Left ventricle myocardium inferior (tissue), 1 donor: ENCODE measurements at regions not wholly inside any gene's neighbourhood (a gene's known extent, or its start where the extent isn't known, plus 50 kb on each side); places are given as distances from the start of the nearest gene placed in this dataset.

Experiments
- DNase-seq: peaks from one replicate; pipeline ENCODE4 v3.0.0-alpha.2; 2020
- H3K27ac ChIP-seq: fragments of 200-600 bp; replicated peaks from 2 replicates; pipeline ENCODE4 v1.8.0; 2021
- H3K27me3 ChIP-seq: fragments of 200-600 bp; 2 replicates; pipeline ENCODE4 v1.8.0; 2021; ENCODE audit warnings: low read depth
- H3K36me3 ChIP-seq: fragments of 200-600 bp; 2 replicates; pipeline ENCODE4 v1.8.0; 2021
- H3K4me1 ChIP-seq: fragments of 200-600 bp; 2 replicates; pipeline ENCODE4 v1.8.0; 2021
- H3K4me3 ChIP-seq: fragments of 200-600 bp; 2 replicates; pipeline ENCODE4 v1.8.0; 2021; ENCODE audit warnings: mild to moderate bottlenecking, moderate library complexity
- H3K9me3 ChIP-seq: fragments of 200-600 bp; replicated peaks from 2 replicates; pipeline ENCODE4 v1.8.0; 2021
- intact Hi-C: fragments of 100-400 bp; cut with micrococcal nuclease; formaldehyde crosslinking; loops from one replicate; pipeline ENCODE4 v1.11.0; 2022
- TF ChIP-seq, protein P1 (sequence below): fragments of 200-600 bp; IDR thresholded peaks from 2 replicates; pipeline ENCODE4 v1.8.0; 2021; ENCODE audit warnings: antibody characterized with exemption, mild to moderate bottlenecking, borderline replicate concordance
- donor health status: DM: no; HTN: yes; CAD: no; lungs with severe emphysema.

DNA sequence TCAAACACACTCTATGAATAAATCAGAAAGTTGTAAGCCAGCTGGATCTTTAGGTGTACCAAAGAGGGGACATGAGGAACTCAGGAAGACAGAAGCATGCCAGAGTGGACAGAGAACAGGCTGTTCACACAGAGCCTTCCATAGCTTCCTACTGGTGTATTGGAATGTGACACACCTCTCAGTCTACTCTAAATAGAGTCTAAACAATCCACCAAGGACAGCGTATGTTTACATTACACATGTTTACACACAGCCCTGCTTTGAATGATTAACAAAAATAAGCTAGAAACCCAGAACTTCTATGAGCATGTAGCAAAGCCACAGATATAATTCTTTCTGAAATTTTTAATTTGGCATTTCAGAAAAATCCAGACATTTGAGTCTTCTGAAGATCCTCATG lies 1279.0 kb upstream of the CDH8 start:
- H3K4me3 ChIP-seq, result no peak overlapping the region
- H3K4me1 ChIP-seq, result peaks cover 12% of the 10 kb centered on the region
- H3K36me3 ChIP-seq, result no peaks in the 10 kb centered on the region
- no peaks in the 10 kb centered on the region for H3K9me3 ChIP-seq
- intact Hi-C loops, result no loop called here
- H3K27ac ChIP-seq, result no peak overlapping the region
- no peaks in the 10 kb centered on the region for H3K27me3 ChIP-seq
- DNase-seq, result no peak
- TF ChIP-seq, protein P1, sequence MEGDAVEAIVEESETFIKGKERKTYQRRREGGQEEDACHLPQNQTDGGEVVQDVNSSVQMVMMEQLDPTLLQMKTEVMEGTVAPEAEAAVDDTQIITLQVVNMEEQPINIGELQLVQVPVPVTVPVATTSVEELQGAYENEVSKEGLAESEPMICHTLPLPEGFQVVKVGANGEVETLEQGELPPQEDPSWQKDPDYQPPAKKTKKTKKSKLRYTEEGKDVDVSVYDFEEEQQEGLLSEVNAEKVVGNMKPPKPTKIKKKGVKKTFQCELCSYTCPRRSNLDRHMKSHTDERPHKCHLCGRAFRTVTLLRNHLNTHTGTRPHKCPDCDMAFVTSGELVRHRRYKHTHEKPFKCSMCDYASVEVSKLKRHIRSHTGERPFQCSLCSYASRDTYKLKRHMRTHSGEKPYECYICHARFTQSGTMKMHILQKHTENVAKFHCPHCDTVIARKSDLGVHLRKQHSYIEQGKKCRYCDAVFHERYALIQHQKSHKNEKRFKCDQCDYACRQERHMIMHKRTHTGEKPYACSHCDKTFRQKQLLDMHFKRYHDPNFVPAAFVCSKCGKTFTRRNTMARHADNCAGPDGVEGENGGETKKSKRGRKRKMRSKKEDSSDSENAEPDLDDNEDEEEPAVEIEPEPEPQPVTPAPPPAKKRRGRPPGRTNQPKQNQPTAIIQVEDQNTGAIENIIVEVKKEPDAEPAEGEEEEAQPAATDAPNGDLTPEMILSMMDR, result no peak

- H3K36me3 ChIP-seq, result no peaks in the 10 kb centered on the region
- intact Hi-C loops, result no loop called here
- no peak overlapping the region for H3K27ac ChIP-seq
Observed at GRCh38 chr16:63312346-63312745, 1276.1 kb upstream of the CDH8 start.

DNA sequence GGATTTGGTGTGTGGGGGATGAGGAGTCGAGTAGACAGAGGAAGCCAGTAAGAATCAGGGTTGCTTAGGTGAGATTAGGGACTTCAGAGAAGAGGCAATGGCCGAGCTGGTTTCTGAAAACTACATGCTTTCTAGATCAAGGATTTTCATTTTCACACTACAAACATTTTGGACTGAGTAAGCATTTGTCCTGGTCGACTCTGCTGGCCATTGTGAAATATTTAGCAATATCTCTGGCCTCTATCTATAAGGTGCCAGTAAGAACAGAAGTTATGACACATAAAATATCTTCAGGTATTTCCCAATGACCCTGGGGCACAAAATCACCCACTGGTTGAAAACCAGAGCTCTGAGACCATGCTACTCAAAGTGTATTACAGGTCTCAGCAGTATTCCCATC lies 1275.1 kb upstream of the CDH8 start:
- Histone ChIP-seq H3K27ac (no peak overlapping the region), H3K4me3 (no peak overlapping the region), H3K9me3 (no peaks in the 10 kb centered on the region), H3K27me3 (no peaks in the 10 kb centered on the region), H3K4me1 (peaks cover 12% of the 10 kb centered on the region), H3K36me3 (no peaks in the 10 kb centered on the region)
- intact Hi-C loops, result no loop called here
- no peak for DNase-seq
- TF ChIP-seq, protein P1, result no peak

More at GRCh38 chr16:63312346-63312745, 1276.1 kb upstream of the CDH8 start:
- Histone ChIP-seq H3K4me3 (no peak overlapping the region), H3K27me3 (no peaks in the 10 kb centered on the region), H3K4me1 (peaks cover 12% of the 10 kb centered on the region), H3K9me3 (no peaks in the 10 kb centered on the region)
- DNase-seq, result no peak
- TF ChIP-seq, protein P1, result no peak

- no peak for DNase-seq
- intact Hi-C loops, result no loop called here
- Histone ChIP-seq H3K36me3 (no peaks in the 10 kb centered on the region), H3K27ac (no peak overlapping the region), H3K4me3 (no peak overlapping the region), H3K4me1 (no peaks in the 10 kb centered on the region), H3K27me3 (no peaks in the 10 kb centered on the region), H3K9me3 (no peaks in the 10 kb centered on the region)
- TF ChIP-seq, protein P1, result no peak
Observed at GRCh38 chr16:63302811-63303210, 1266.6 kb upstream of the CDH8 start.

DNA sequence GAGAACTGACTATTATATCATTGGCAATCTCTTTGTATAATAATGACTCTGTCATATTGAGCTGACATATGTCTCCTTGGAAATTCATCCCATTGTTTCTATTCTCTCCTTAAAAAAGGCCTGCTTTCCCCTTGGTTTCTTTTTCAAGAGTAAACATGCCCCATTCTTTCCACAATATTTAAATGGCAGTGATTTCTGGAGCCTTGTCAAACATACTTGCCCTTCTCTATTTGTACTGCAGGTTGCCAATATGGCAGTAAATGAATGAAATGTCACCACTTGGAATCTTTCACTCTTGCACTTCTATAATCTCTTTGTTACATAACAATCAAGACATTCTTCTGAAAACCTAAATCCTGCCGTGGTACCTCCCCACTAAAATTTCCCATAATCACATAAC lies 1265.1 kb upstream of the CDH8 start:
- Histone ChIP-seq H3K27me3 (no peaks in the 10 kb centered on the region), H3K9me3 (no peaks in the 10 kb centered on the region), H3K27ac (no peak overlapping the region), H3K4me1 (no peaks in the 10 kb centered on the region), H3K4me3 (no peak overlapping the region), H3K36me3 (no peaks in the 10 kb centered on the region)
- no peak for DNase-seq
- intact Hi-C loops, result no loop called here
- TF ChIP-seq, protein P1, result no peak

GRCh38 chr16:63298993-63299392 lies 1262.8 kb upstream of the CDH8 start:
- intact Hi-C loops, result no loop called here
- H3K4me3 ChIP-seq, result no peak overlapping the region
- DNase-seq, result no peak
- H3K36me3 ChIP-seq, result no peaks in the 10 kb centered on the region
- no peaks in the 10 kb centered on the region for H3K9me3 ChIP-seq
- H3K4me1 ChIP-seq, result no peaks in the 10 kb centered on the region
- no peak overlapping the region for H3K27ac ChIP-seq
- no peaks in the 10 kb centered on the region for H3K27me3 ChIP-seq
- TF ChIP-seq, protein P1, result no peak
